ENCODE measurements at regions not wholly inside any gene's neighbourhood (a gene's known extent, or its start where the extent isn't known, plus 50 kb on each side); places are given as distances from the start of the nearest gene placed in this dataset.

DNA sequence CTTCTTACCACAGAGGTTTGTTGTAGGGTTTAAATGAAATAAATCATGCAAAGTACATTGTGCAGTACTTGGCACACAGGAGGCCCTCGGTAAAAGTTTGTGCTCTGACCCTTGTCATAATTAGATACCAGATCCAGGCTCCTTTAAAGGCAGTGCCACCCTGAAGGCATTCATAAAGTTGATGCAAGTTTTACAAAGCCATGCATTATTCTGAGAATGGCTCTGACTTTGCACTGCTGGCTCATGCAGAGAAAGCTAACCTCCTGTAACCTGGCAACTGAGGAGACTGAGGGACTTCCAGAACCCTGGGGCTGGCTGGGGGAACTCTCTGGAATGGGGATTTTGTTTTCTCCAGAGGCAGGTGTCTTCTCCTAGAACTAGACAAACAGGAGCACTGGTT lies 570.9 kb downstream of the CCSER2 start:
- TF ChIP-seq FOXA1 (IDR thresholded peaks at IDR 0.05) (no peak), SUZ12 (IDR thresholded peaks at IDR 0.05) (no peak), FOXM1 (IDR thresholded peaks at IDR 0.05; ENCODE audit: borderline replicate concordance) (no peak), NFRKB (IDR thresholded peaks at IDR 0.05) (no peak), ELF4 (IDR thresholded peaks at IDR 0.05) (no peak), FOXK2 (IDR thresholded peaks at IDR 0.05) (no peak), BHLHE40 (IDR thresholded peaks at IDR 0.05; ENCODE audit: borderline replicate concordance) (no peak), TARDBP (IDR thresholded peaks at IDR 0.05) (no peak), ZNF384 (IDR thresholded peaks at IDR 0.05) (no peak), ARNT (IDR thresholded peaks at IDR 0.05) (no peak), L3MBTL2 (conservative IDR thresholded peaks at IDR 0.05) (no peak), SP1 (IDR thresholded peaks at IDR 0.05) (no peak)
- TF ChIP-seq, protein P1, sequence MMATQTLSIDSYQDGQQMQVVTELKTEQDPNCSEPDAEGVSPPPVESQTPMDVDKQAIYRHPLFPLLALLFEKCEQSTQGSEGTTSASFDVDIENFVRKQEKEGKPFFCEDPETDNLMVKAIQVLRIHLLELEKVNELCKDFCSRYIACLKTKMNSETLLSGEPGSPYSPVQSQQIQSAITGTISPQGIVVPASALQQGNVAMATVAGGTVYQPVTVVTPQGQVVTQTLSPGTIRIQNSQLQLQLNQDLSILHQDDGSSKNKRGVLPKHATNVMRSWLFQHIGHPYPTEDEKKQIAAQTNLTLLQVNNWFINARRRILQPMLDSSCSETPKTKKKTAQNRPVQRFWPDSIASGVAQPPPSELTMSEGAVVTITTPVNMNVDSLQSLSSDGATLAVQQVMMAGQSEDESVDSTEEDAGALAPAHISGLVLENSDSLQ (IDR thresholded peaks at IDR 0.05): no peak

Data from HEK293T (cell line).